GM18499 (cell line): ENCODE measurements at regions not wholly inside any gene's neighbourhood (a gene's known extent, or its start where the extent isn't known, plus 50 kb on each side); places are given as distances from the start of the nearest gene placed in this dataset.
"Not testable (repeated sequence)": the region's sequence is repeated elsewhere in the genome, so short reads cannot be mapped to it uniquely, and the experiment has no call there.

ENCODE experiments used
- ATAC-seq: cut with Tn5 transposase; IDR thresholded peaks from one replicate; pipeline ENCODE4 v1.9.1; 2021; ENCODE audit warnings: moderate number of reproducible peaks; ENCODE audit not compliant: insufficient read depth, unreplicated experiment

GRCh38 chr1:173297798-173298391 lies 90.8 kb upstream of the TNFSF4 start:
- ATAC-seq: peak; percentile 72

GRCh38 chr1:173300061-173301044 lies 93.2 kb upstream of the TNFSF4 start:
- no peak for ATAC-seq

GRCh38 chr1:173301507-173301906 lies 94.4 kb upstream of the TNFSF4 start:
- ATAC-seq: no peak

GRCh38 chr1:173302366-173302765 lies 95.2 kb upstream of the TNFSF4 start:
- ATAC-seq: no peak

GRCh38 chr1:173302890-173303829 lies 96.0 kb upstream of the TNFSF4 start:
- ATAC-seq: no peak

- no peak for ATAC-seq
Measured at GRCh38 chr1:173303984-173304383, 96.9 kb upstream of the TNFSF4 start.

GRCh38 chr1:173304529-173305227 lies 97.5 kb upstream of the TNFSF4 start:
- ATAC-seq: no peak

GRCh38 chr1:173307845-173308244 lies 100.7 kb upstream of the TNFSF4 start:
- ATAC-seq: no peak

- no peak for ATAC-seq
Measured at GRCh38 chr1:173314656-173315055, 107.5 kb upstream of the TNFSF4 start.

- ATAC-seq: no peak
Measured at GRCh38 chr1:173315296-173315695, 108.2 kb upstream of the TNFSF4 start.

GRCh38 chr1:173318788-173319187 lies 111.7 kb upstream of the TNFSF4 start:
- no peak for ATAC-seq

- not testable (repeated sequence) for ATAC-seq
Measured at GRCh38 chr1:173324352-173324751, 117.2 kb upstream of the TNFSF4 start.

GRCh38 chr1:173327987-173328386 lies 120.9 kb upstream of the TNFSF4 start:
- not testable (repeated sequence) for ATAC-seq

GRCh38 chr1:173328961-173329360 lies 121.8 kb upstream of the TNFSF4 start:
- ATAC-seq: no peak

GRCh38 chr1:173329726-173330125 lies 122.6 kb upstream of the TNFSF4 start:
- no peak for ATAC-seq

GRCh38 chr1:173330149-173330951 lies 123.2 kb upstream of the TNFSF4 start:
- no peak for ATAC-seq

- not testable (repeated sequence) for ATAC-seq
Measured at GRCh38 chr1:173330952-173331548, 123.9 kb upstream of the TNFSF4 start.

- no peak for ATAC-seq
Measured at GRCh38 chr1:173332026-173332425, 124.9 kb upstream of the TNFSF4 start.

GRCh38 chr1:173333581-173333980 lies 126.5 kb upstream of the TNFSF4 start:
- peak; percentile 61 for ATAC-seq
